HEK293 (cell line): ENCODE measurements at regions not wholly inside any gene's neighbourhood (a gene's known extent, or its start where the extent isn't known, plus 50 kb on each side); places are given as distances from the start of the nearest gene placed in this dataset.

Experiments
- CTCF ChIA-PET: fragments of 350-600 bp; formaldehyde crosslinking; extraction: SDS; loops from one replicate; lab custom pipeline; 2021; ENCODE audit warnings: antibody characterized with exemption; lab: Yijun Ruan, JAX
- POLR2A ChIA-PET: fragments of 300-600 bp; formaldehyde crosslinking; extraction: SDS; loops from one replicate; lab custom pipeline; 2020; ENCODE audit warnings: antibody characterized with exemption, inconsistent platforms; lab: Yijun Ruan, JAX
- H3K27ac ChIP-seq: fragments of 200-500 bp; sonication (Bioruptor generic); 2 replicates; pipeline ENCODE4 v1.5.1; 2014; ENCODE audit warnings: low read depth, low read length, control low read depth, inconsistent platforms; ENCODE audit errors: extremely low read depth
- H3K36me3 ChIP-seq, 2 experiments: fragments of 200-500 bp in 1 of 2; sonication (Bioruptor generic) in 1 of 2; 1 replicate in 1 of 2; 2 replicates in 1 of 2; pipeline ENCODE4 v1.5.1; 2014 to 2017; ENCODE audit warnings: inconsistent platforms in 2 of 2, low read length in 2 of 2; ENCODE audit not compliant: control insufficient read depth in 2 of 2, insufficient read depth in 1 of 2
- H3K4me1 ChIP-seq: fragments of 200-500 bp; sonication (Bioruptor generic); 2 replicates; pipeline ENCODE4 v1.5.1; 2014; ENCODE audit warnings: mild to moderate bottlenecking, low read length, inconsistent platforms; ENCODE audit not compliant: control insufficient read depth, insufficient read depth
- H3K4me3 ChIP-seq: 2 replicates; pipeline ENCODE4 v1.5.1; 2011; ENCODE audit warnings: low read depth, mild to moderate bottlenecking, control low read depth, low read length, moderate library complexity
- H3K9me3 ChIP-seq: fragments of 200-500 bp; sonication (Bioruptor generic); 2 replicates; pipeline ENCODE4 v1.5.1; 2014; ENCODE audit warnings: low read depth, low read length, inconsistent platforms; ENCODE audit not compliant: control insufficient read depth, insufficient read depth
- EGR2 ChIP-seq: fragments of 450-650 bp; formaldehyde crosslinking; IDR thresholded peaks from 2 replicates; pipeline ENCODE4 v1.5.1; 2016; ENCODE audit warnings: low read depth, missing biosample characterization, missing genetic modification characterization
- MZF1 ChIP-seq: fragments of 450-650 bp; formaldehyde crosslinking; IDR thresholded peaks from 2 replicates; pipeline ENCODE4 v1.5.1; 2017; ENCODE audit warnings: missing biosample characterization, missing genetic modification characterization, borderline replicate concordance
- PRDM1 ChIP-seq: fragments of 450-650 bp; formaldehyde crosslinking; IDR thresholded peaks from 2 replicates; pipeline ENCODE4; 2016; ENCODE audit warnings: missing biosample characterization, missing genetic modification characterization
- SCRT2 ChIP-seq: fragments of 450-650 bp; formaldehyde crosslinking; IDR thresholded peaks from 2 replicates; pipeline ENCODE4 v1.5.1; 2016; ENCODE audit warnings: missing biosample characterization, missing genetic modification characterization
- ZBTB17 ChIP-seq: fragments of 450-650 bp; formaldehyde crosslinking; IDR thresholded peaks from 2 replicates; pipeline ENCODE4 v1.5.1; 2016; ENCODE audit warnings: missing biosample characterization, missing genetic modification characterization
- ZBTB26 ChIP-seq: fragments of 450-650 bp; formaldehyde crosslinking; optimal IDR thresholded peaks from 2 replicates; pipeline ENCODE3; 2016; ENCODE audit warnings: missing biosample characterization, mild to moderate bottlenecking, missing genetic modification characterization
- ZNF211 ChIP-seq: fragments of 450-650 bp; formaldehyde crosslinking; IDR thresholded peaks from 2 replicates; pipeline ENCODE4 v1.5.1; 2016; ENCODE audit warnings: low read depth, missing biosample characterization, missing genetic modification characterization
- ZNF214 ChIP-seq: fragments of 450-650 bp; formaldehyde crosslinking; IDR thresholded peaks from 2 replicates; pipeline ENCODE4 v1.5.1; 2017; ENCODE audit warnings: missing biosample characterization, mild to moderate bottlenecking, missing genetic modification characterization, borderline replicate concordance
- ZNF292 ChIP-seq: fragments of 450-650 bp; formaldehyde crosslinking; IDR thresholded peaks from 2 replicates; pipeline ENCODE4 v1.5.1; 2016; ENCODE audit warnings: low read depth, missing biosample characterization, missing genetic modification characterization, borderline replicate concordance
- ZNF449 ChIP-seq: fragments of 450-650 bp; formaldehyde crosslinking; IDR thresholded peaks from 2 replicates; pipeline ENCODE4 v1.5.1; 2017; ENCODE audit warnings: missing biosample characterization, mild to moderate bottlenecking, missing genetic modification characterization, moderate library complexity
- ZNF473 ChIP-seq: fragments of 450-650 bp; formaldehyde crosslinking; IDR thresholded peaks from 2 replicates; pipeline ENCODE4 v1.5.1; 2017; ENCODE audit warnings: missing biosample characterization, missing genetic modification characterization
- ZNF488 ChIP-seq: fragments of 450-650 bp; formaldehyde crosslinking; IDR thresholded peaks from 2 replicates; pipeline ENCODE4 v1.5.1; 2016; ENCODE audit warnings: missing biosample characterization, missing genetic modification characterization
- ZNF548 ChIP-seq: fragments of 450-650 bp; formaldehyde crosslinking; IDR thresholded peaks from 2 replicates; pipeline ENCODE4 v1.5.1; 2016; ENCODE audit warnings: missing biosample characterization, missing genetic modification characterization
- ZNF549 ChIP-seq: fragments of 450-650 bp; IDR thresholded peaks from 2 replicates; pipeline ENCODE4 v1.5.1; 2018; ENCODE audit warnings: missing biosample characterization, missing genetic modification characterization, mild to moderate bottlenecking, inconsistent platforms, moderate library complexity
- ZNF664 ChIP-seq: fragments of 450-650 bp; formaldehyde crosslinking; IDR thresholded peaks from 2 replicates; pipeline ENCODE4 v1.5.1; 2016; ENCODE audit warnings: missing biosample characterization, missing genetic modification characterization
- ZNF670 ChIP-seq: fragments of 450-650 bp; formaldehyde crosslinking; IDR thresholded peaks from 2 replicates; pipeline ENCODE4 v1.5.1; 2016; ENCODE audit warnings: missing biosample characterization, missing genetic modification characterization, low read depth
- ZNF777 ChIP-seq: fragments of 450-650 bp; formaldehyde crosslinking; IDR thresholded peaks from 2 replicates; pipeline ENCODE4 v1.5.1; 2017; ENCODE audit warnings: missing biosample characterization, missing genetic modification characterization, borderline replicate concordance
- ZSCAN16 ChIP-seq: fragments of 450-650 bp; formaldehyde crosslinking; IDR thresholded peaks from 2 replicates; pipeline ENCODE4 v1.5.1; 2016; ENCODE audit warnings: missing biosample characterization, missing genetic modification characterization
- TF ChIP-seq, protein P1 (sequence below): fragments of 450-650 bp; formaldehyde crosslinking; IDR thresholded peaks from 2 replicates; pipeline ENCODE4 v1.5.1; 2017; ENCODE audit warnings: missing biosample characterization, missing genetic modification characterization
- TF ChIP-seq, protein P2 (sequence below): IDR thresholded peaks from 2 replicates; pipeline ENCODE4 v1.6.1; 2011; ENCODE audit warnings: mild to moderate bottlenecking, low read depth, low read length, borderline replicate concordance

GRCh38 chr6:25122001-25122400 lies 157.2 kb upstream of the CARMIL1 start:
- H3K9me3 ChIP-seq, result no peaks in the 10 kb centered on the region
- TF ChIP-seq ZNF292 (tag by site-specific recombination) (no peak), ZBTB17 (tag by site-specific recombination) (no peak), ZNF214 (tag by site-specific recombination) (no peak), EGR2 (tag by site-specific recombination) (no peak), ZNF549 (tag by site-specific recombination) (no peak), MZF1 (tag by site-specific recombination) (no peak), ZNF664 (tag by site-specific recombination) (no peak), ZNF777 (tag by site-specific recombination) (no peak), SCRT2 (tag by site-specific recombination) (no peak), ZNF548 (tag by site-specific recombination) (no peak), ZNF488 (no peak), ZSCAN16 (tag by site-specific recombination) (no peak), ZNF449 (tag by site-specific recombination) (no peak), ZNF211 (tag by site-specific recombination) (no peak), ZNF670 (tag by site-specific recombination) (no peak), PRDM1 (tag by site-specific recombination) (no peak), ZBTB26 (tag by site-specific recombination) (no peak), ZNF473 (tag by site-specific recombination) (no peak)
- TF ChIP-seq, protein P1, sequence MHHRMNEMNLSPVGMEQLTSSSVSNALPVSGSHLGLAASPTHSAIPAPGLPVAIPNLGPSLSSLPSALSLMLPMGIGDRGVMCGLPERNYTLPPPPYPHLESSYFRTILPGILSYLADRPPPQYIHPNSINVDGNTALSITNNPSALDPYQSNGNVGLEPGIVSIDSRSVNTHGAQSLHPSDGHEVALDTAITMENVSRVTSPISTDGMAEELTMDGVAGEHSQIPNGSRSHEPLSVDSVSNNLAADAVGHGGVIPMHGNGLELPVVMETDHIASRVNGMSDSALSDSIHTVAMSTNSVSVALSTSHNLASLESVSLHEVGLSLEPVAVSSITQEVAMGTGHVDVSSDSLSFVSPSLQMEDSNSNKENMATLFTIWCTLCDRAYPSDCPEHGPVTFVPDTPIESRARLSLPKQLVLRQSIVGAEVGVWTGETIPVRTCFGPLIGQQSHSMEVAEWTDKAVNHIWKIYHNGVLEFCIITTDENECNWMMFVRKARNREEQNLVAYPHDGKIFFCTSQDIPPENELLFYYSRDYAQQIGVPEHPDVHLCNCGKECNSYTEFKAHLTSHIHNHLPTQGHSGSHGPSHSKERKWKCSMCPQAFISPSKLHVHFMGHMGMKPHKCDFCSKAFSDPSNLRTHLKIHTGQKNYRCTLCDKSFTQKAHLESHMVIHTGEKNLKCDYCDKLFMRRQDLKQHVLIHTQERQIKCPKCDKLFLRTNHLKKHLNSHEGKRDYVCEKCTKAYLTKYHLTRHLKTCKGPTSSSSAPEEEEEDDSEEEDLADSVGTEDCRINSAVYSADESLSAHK, result no peak
- TF ChIP-seq, protein P2, sequence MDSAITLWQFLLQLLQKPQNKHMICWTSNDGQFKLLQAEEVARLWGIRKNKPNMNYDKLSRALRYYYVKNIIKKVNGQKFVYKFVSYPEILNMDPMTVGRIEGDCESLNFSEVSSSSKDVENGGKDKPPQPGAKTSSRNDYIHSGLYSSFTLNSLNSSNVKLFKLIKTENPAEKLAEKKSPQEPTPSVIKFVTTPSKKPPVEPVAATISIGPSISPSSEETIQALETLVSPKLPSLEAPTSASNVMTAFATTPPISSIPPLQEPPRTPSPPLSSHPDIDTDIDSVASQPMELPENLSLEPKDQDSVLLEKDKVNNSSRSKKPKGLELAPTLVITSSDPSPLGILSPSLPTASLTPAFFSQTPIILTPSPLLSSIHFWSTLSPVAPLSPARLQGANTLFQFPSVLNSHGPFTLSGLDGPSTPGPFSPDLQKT, result no peak
- CTCF ChIA-PET, result no interaction called here
- no peaks in the 10 kb centered on the region for H3K4me1 ChIP-seq
- POLR2A ChIA-PET, result no interaction called here
- no peaks in the 10 kb centered on the region for H3K36me3 ChIP-seq
- H3K27ac ChIP-seq, result no peak overlapping the region
- H3K4me3 ChIP-seq, result no peak overlapping the region
